IMR-90 (cell line): ENCODE measurements at regions not wholly inside any gene's neighbourhood (a gene's known extent, or its start where the extent isn't known, plus 50 kb on each side); places are given as distances from the start of the nearest gene placed in this dataset.

ENCODE experiments used
- CEBPB ChIP-seq: IDR thresholded peaks from 2 replicates; pipeline ENCODE4 v1.6.1; 2012; ENCODE audit warnings: low read depth, low read length, improper control_type of control experiment
- FOS ChIP-seq: fragments of 150-350 bp; IDR thresholded peaks from 2 replicates; pipeline ENCODE4 v1.6.1; 2016; ENCODE audit warnings: low read depth, low read length
- MAZ ChIP-seq: IDR thresholded peaks from 2 replicates; pipeline ENCODE4 v1.6.1; 2012; ENCODE audit warnings: low read depth, mild to moderate bottlenecking, low read length, improper control_type of control experiment, moderate library complexity, borderline replicate concordance
- MXI1 ChIP-seq: IDR thresholded peaks from 2 replicates; pipeline ENCODE4 v1.6.1; 2012; ENCODE audit warnings: low read depth, mild to moderate bottlenecking, low read length, moderate library complexity, borderline replicate concordance
- NFE2L2 ChIP-seq: fragments of 150-350 bp; IDR thresholded peaks from 2 replicates; pipeline ENCODE4 v1.6.1; 2016; ENCODE audit warnings: low read depth, mild to moderate bottlenecking, low read length
- POLR2A ChIP-seq: IDR thresholded peaks from 2 replicates; pipeline ENCODE4 v1.6.1; 2012; ENCODE audit warnings: mild to moderate bottlenecking, low read depth, low read length
- RAD21 ChIP-seq: IDR thresholded peaks from 2 replicates; pipeline ENCODE4 v1.6.1; 2012; ENCODE audit warnings: low read length, improper control_type of control experiment
- RCOR1 ChIP-seq: IDR thresholded peaks from 2 replicates; pipeline ENCODE4 v1.6.1; 2012; ENCODE audit warnings: mild to moderate bottlenecking, low read length, improper control_type of control experiment; ENCODE audit not compliant: insufficient replicate concordance
- RFX5 ChIP-seq: IDR thresholded peaks from 2 replicates; pipeline ENCODE4 v1.8.0; 2012; ENCODE audit warnings: low read depth, mild to moderate bottlenecking, low read length, moderate library complexity
- SMC3 ChIP-seq: fragments of 150-350 bp; IDR thresholded peaks from 2 replicates; pipeline ENCODE4 v1.6.1; 2016; ENCODE audit warnings: low read depth, mild to moderate bottlenecking, antibody characterized with exemption, low read length, moderate library complexity
- TF ChIP-seq, protein P1 (sequence below): conservative IDR thresholded peaks from 2 replicates; pipeline ENCODE4 v1.5.1; 2012; ENCODE audit warnings: mild to moderate bottlenecking, low read depth, low read length, improper control_type of control experiment
- TF ChIP-seq, protein P2 (sequence below): fragments of 150-350 bp; IDR thresholded peaks from 2 replicates; pipeline ENCODE4 v1.6.1; 2016; ENCODE audit warnings: low read depth, mild to moderate bottlenecking, low read length, moderate library complexity, borderline replicate concordance
- TF ChIP-seq, protein P3 (sequence below): fragments of 150-350 bp; IDR thresholded peaks from 2 replicates; pipeline ENCODE4 v1.6.1; 2017; ENCODE audit warnings: mild to moderate bottlenecking, antibody characterized with exemption, low read length, low read depth

DNA sequence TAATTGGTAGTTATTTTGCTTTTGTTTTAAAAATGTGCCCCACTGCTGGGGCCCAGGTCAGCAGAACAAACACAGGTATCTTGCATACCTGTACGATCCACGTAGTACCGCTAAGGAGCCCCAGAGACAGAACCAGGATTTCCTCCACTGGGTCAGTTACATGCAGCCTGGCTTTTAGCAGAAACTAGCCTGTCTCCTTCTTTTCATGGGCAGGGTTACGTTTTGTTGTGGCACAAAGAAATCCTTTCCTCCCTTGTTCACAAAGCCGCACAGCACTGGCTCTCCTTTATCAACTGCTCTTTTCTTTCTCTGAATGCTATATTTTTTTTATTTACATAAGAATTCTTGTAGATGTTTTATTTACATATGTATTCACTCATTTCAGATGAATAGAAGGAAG is 190.3 kb upstream of the POU3F2 start:
- TF ChIP-seq, protein P1, sequence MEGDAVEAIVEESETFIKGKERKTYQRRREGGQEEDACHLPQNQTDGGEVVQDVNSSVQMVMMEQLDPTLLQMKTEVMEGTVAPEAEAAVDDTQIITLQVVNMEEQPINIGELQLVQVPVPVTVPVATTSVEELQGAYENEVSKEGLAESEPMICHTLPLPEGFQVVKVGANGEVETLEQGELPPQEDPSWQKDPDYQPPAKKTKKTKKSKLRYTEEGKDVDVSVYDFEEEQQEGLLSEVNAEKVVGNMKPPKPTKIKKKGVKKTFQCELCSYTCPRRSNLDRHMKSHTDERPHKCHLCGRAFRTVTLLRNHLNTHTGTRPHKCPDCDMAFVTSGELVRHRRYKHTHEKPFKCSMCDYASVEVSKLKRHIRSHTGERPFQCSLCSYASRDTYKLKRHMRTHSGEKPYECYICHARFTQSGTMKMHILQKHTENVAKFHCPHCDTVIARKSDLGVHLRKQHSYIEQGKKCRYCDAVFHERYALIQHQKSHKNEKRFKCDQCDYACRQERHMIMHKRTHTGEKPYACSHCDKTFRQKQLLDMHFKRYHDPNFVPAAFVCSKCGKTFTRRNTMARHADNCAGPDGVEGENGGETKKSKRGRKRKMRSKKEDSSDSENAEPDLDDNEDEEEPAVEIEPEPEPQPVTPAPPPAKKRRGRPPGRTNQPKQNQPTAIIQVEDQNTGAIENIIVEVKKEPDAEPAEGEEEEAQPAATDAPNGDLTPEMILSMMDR = no peak
- TF ChIP-seq, protein P2, sequence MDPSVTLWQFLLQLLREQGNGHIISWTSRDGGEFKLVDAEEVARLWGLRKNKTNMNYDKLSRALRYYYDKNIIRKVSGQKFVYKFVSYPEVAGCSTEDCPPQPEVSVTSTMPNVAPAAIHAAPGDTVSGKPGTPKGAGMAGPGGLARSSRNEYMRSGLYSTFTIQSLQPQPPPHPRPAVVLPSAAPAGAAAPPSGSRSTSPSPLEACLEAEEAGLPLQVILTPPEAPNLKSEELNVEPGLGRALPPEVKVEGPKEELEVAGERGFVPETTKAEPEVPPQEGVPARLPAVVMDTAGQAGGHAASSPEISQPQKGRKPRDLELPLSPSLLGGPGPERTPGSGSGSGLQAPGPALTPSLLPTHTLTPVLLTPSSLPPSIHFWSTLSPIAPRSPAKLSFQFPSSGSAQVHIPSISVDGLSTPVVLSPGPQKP = no peak
- TF ChIP-seq RAD21 = no peak
- TF ChIP-seq POLR2A = no peak
- no peak for TF ChIP-seq RFX5
- no peak for TF ChIP-seq MAZ
- TF ChIP-seq MXI1 = no peak
- TF ChIP-seq, protein P3, sequence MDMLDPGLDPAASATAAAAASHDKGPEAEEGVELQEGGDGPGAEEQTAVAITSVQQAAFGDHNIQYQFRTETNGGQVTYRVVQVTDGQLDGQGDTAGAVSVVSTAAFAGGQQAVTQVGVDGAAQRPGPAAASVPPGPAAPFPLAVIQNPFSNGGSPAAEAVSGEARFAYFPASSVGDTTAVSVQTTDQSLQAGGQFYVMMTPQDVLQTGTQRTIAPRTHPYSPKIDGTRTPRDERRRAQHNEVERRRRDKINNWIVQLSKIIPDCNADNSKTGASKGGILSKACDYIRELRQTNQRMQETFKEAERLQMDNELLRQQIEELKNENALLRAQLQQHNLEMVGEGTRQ = no peak
- no peak for TF ChIP-seq FOS
- TF ChIP-seq SMC3 = no peak
- TF ChIP-seq CEBPB = no peak
- no peak for TF ChIP-seq RCOR1
- TF ChIP-seq NFE2L2 = no peak
